ENCODE measurements at regions not wholly inside any gene's neighbourhood (a gene's known extent, or its start where the extent isn't known, plus 50 kb on each side); places are given as distances from the start of the nearest gene placed in this dataset.

GRCh38 chrX:40258909-40259308, 161.2 kb upstream of the BCOR start:
- Histone ChIP-seq H3K9me3 (no peaks in the 10 kb centered on the region), H3K27ac (no peak overlapping the region), H3K36me3 (no peaks in the 10 kb centered on the region), H3K4me3 (no peak overlapping the region), H3K27me3 (replicated peaks; ENCODE audit: insufficient read depth) (no peaks in the 10 kb centered on the region), H3K4me1 (ENCODE audit: control insufficient read depth in 1 of 2, low read depth in 2 of 2) (peaks cover 0 to 17% of the 10 kb centered on the region in 2 donors)
- no peak for TF ChIP-seq CTCF (IDR thresholded peaks at IDR 0.05)
- no peak for DNase-seq (ENCODE audit: low spot score)
- no peak for ATAC-seq (ENCODE audit: insufficient number of reproducible peaks, low FRiP score, low read depth)

- Histone ChIP-seq H3K27ac (no peak overlapping the region), H3K27me3 (replicated peaks; ENCODE audit: insufficient read depth) (no peaks in the 10 kb centered on the region), H3K4me1 (ENCODE audit: control insufficient read depth in 1 of 2, low read depth in 2 of 2) (no peaks in the 10 kb centered on the region), H3K4me3 (no peak overlapping the region), H3K9me3 (no peaks in the 10 kb centered on the region), H3K36me3 (no peaks in the 10 kb centered on the region)
- TF ChIP-seq CTCF (IDR thresholded peaks at IDR 0.05), result no peak
- DNase-seq (ENCODE audit: low spot score), result no peak
- ATAC-seq (ENCODE audit: insufficient number of reproducible peaks, low FRiP score, low read depth), result no peak
These were observed 156.0 kb upstream of the BCOR start for GRCh38 chrX:40253771-40254170.

GRCh38 chrX:40249582-40249981, 151.8 kb upstream of the BCOR start:
- ATAC-seq (ENCODE audit: insufficient number of reproducible peaks, low FRiP score, low read depth) (no peak), DNase-seq (ENCODE audit: low spot score) (no peak)
- Histone ChIP-seq H3K36me3 (no peaks in the 10 kb centered on the region), H3K27me3 (replicated peaks; ENCODE audit: insufficient read depth) (no peaks in the 10 kb centered on the region), H3K4me3 (no peak overlapping the region), H3K27ac (no peak overlapping the region), H3K9me3 (no peaks in the 10 kb centered on the region), H3K4me1 (ENCODE audit: control insufficient read depth in 1 of 2, low read depth in 2 of 2) (peaks cover 0 to 11% of the 10 kb centered on the region in 2 donors)
- TF ChIP-seq CTCF (IDR thresholded peaks at IDR 0.05), result no peak

GRCh38 chrX:40248822-40249221, 151.1 kb upstream of the BCOR start:
- no peak overlapping the region for H3K27ac ChIP-seq
- peaks cover 0 to 11% of the 10 kb centered on the region in 2 donors for H3K4me1 ChIP-seq (ENCODE audit: control insufficient read depth in 1 of 2, low read depth in 2 of 2)
- DNase-seq (ENCODE audit: low spot score) (no peak), ATAC-seq (ENCODE audit: insufficient number of reproducible peaks, low FRiP score, low read depth) (no peak)
- no peaks in the 10 kb centered on the region for H3K27me3 ChIP-seq (replicated peaks; ENCODE audit: insufficient read depth)
- TF ChIP-seq CTCF (IDR thresholded peaks at IDR 0.05), result no peak
- H3K9me3 ChIP-seq, result no peaks in the 10 kb centered on the region
- no peaks in the 10 kb centered on the region for H3K36me3 ChIP-seq
- H3K4me3 ChIP-seq, result no peak overlapping the region

- Histone ChIP-seq H3K9me3 (no peaks in the 10 kb centered on the region), H3K36me3 (no peaks in the 10 kb centered on the region), H3K27me3 (replicated peaks; ENCODE audit: insufficient read depth) (no peaks in the 10 kb centered on the region), H3K4me1 (ENCODE audit: control insufficient read depth in 1 of 2, low read depth in 2 of 2) (peaks cover 0 to 11% of the 10 kb centered on the region in 2 donors), H3K4me3 (no peak overlapping the region), H3K27ac (no peak overlapping the region)
- TF ChIP-seq CTCF (IDR thresholded peaks at IDR 0.05), result no peak
- no peak for ATAC-seq (ENCODE audit: insufficient number of reproducible peaks, low FRiP score, low read depth)
- no peak for DNase-seq (ENCODE audit: low spot score)
These were observed 150.3 kb upstream of the BCOR start for GRCh38 chrX:40247848-40248622.

All from thoracic aorta (tissue), 2 donors.